HEK293 (cell line): ENCODE measurements at regions not wholly inside any gene's neighbourhood (a gene's known extent, or its start where the extent isn't known, plus 50 kb on each side); places are given as distances from the start of the nearest gene placed in this dataset.

Experiments
- KLF9 ChIP-seq: fragments of 450-650 bp; formaldehyde crosslinking; IDR thresholded peaks from 2 replicates; pipeline ENCODE4 v1.5.1; 2016; ENCODE audit warnings: missing biosample characterization, missing genetic modification characterization, low read depth
- PBX3 ChIP-seq: sonication (generic); formaldehyde crosslinking; IDR thresholded peaks from 2 replicates; pipeline ENCODE4 v1.8.1; 2022; ENCODE audit warnings: mild to moderate bottlenecking, moderate library complexity, missing genetic modification reagents
- YY2 ChIP-seq: fragments of 450-650 bp; formaldehyde crosslinking; IDR thresholded peaks from 2 replicates; pipeline ENCODE4 v1.5.1; 2016; ENCODE audit warnings: missing biosample characterization, missing genetic modification characterization
- ZBTB10 ChIP-seq: fragments of 450-650 bp; formaldehyde crosslinking; IDR thresholded peaks from 2 replicates; pipeline ENCODE4 v1.5.1; 2016; ENCODE audit warnings: missing biosample characterization, missing genetic modification characterization
- ZNF24 ChIP-seq: fragments of 450-650 bp; formaldehyde crosslinking; IDR thresholded peaks from 2 replicates; pipeline ENCODE4 v1.5.1; 2016; ENCODE audit warnings: missing biosample characterization, missing genetic modification characterization
- ZNF324 ChIP-seq: fragments of 450-650 bp; formaldehyde crosslinking; IDR thresholded peaks from 2 replicates; pipeline ENCODE4 v1.5.1; 2016; ENCODE audit warnings: missing biosample characterization, missing genetic modification characterization
- ZNF785 ChIP-seq: fragments of 450-650 bp; formaldehyde crosslinking; IDR thresholded peaks from 2 replicates; pipeline ENCODE4 v1.5.1; 2016; ENCODE audit warnings: missing biosample characterization, missing genetic modification characterization
- TF ChIP-seq, protein P1 (sequence below): fragments of 450-650 bp; formaldehyde crosslinking; IDR thresholded peaks from 2 replicates; pipeline ENCODE4 v1.5.1; 2016; ENCODE audit warnings: missing biosample characterization, missing genetic modification characterization
- TF ChIP-seq, protein P2 (sequence below): fragments of 450-650 bp; formaldehyde crosslinking; IDR thresholded peaks from 2 replicates; pipeline ENCODE4 v1.5.1; 2016; ENCODE audit warnings: missing biosample characterization, missing genetic modification characterization

DNA sequence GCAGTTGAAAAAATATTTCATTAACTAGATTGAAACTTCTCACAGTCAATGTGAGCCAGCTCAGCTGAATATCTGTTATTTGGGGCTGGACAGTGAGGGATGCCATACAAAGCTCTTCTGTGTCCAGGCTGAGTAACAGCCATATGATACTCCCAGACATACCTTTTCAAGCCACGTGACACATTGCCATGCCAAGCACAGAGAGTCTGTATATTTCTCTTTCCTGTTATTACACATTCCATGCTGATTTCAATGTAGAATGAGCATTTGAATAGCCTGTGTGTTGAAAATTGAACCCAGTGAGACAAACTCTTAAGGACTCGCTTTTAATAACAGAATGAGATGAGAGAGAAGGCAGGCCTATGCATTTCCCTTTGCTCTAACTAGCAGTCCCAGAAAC is 334.7 kb upstream of the RASGRP1 start:
- no peak for TF ChIP-seq PBX3 (CRISPR knock-in tag)
- no peak for TF ChIP-seq ZNF785 (tag by site-specific recombination)
- TF ChIP-seq, protein P1, sequence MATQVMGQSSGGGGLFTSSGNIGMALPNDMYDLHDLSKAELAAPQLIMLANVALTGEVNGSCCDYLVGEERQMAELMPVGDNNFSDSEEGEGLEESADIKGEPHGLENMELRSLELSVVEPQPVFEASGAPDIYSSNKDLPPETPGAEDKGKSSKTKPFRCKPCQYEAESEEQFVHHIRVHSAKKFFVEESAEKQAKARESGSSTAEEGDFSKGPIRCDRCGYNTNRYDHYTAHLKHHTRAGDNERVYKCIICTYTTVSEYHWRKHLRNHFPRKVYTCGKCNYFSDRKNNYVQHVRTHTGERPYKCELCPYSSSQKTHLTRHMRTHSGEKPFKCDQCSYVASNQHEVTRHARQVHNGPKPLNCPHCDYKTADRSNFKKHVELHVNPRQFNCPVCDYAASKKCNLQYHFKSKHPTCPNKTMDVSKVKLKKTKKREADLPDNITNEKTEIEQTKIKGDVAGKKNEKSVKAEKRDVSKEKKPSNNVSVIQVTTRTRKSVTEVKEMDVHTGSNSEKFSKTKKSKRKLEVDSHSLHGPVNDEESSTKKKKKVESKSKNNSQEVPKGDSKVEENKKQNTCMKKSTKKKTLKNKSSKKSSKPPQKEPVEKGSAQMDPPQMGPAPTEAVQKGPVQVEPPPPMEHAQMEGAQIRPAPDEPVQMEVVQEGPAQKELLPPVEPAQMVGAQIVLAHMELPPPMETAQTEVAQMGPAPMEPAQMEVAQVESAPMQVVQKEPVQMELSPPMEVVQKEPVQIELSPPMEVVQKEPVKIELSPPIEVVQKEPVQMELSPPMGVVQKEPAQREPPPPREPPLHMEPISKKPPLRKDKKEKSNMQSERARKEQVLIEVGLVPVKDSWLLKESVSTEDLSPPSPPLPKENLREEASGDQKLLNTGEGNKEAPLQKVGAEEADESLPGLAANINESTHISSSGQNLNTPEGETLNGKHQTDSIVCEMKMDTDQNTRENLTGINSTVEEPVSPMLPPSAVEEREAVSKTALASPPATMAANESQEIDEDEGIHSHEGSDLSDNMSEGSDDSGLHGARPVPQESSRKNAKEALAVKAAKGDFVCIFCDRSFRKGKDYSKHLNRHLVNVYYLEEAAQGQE (tag by site-specific recombination): no peak
- TF ChIP-seq KLF9: no peak
- no peak for TF ChIP-seq YY2 (tag by site-specific recombination)
- TF ChIP-seq ZNF24 (tag by site-specific recombination): no peak
- TF ChIP-seq, protein P2, sequence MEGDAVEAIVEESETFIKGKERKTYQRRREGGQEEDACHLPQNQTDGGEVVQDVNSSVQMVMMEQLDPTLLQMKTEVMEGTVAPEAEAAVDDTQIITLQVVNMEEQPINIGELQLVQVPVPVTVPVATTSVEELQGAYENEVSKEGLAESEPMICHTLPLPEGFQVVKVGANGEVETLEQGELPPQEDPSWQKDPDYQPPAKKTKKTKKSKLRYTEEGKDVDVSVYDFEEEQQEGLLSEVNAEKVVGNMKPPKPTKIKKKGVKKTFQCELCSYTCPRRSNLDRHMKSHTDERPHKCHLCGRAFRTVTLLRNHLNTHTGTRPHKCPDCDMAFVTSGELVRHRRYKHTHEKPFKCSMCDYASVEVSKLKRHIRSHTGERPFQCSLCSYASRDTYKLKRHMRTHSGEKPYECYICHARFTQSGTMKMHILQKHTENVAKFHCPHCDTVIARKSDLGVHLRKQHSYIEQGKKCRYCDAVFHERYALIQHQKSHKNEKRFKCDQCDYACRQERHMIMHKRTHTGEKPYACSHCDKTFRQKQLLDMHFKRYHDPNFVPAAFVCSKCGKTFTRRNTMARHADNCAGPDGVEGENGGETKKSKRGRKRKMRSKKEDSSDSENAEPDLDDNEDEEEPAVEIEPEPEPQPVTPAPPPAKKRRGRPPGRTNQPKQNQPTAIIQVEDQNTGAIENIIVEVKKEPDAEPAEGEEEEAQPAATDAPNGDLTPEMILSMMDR (tag by site-specific recombination): no peak
- TF ChIP-seq ZBTB10 (tag by site-specific recombination): no peak
- no peak for TF ChIP-seq ZNF324 (tag by site-specific recombination)
